LNCAP (cell line): ENCODE measurements at regions not wholly inside any gene's neighbourhood (a gene's known extent, or its start where the extent isn't known, plus 50 kb on each side); places are given as distances from the start of the nearest gene placed in this dataset.

Experiments used
- TF ChIP-seq, protein P1 (sequence below): fragments of 450-650 bp; IDR thresholded peaks from 2 replicates; pipeline ENCODE4 v1.5.1; 2017; ENCODE audit warnings: mild to moderate bottlenecking

DNA sequence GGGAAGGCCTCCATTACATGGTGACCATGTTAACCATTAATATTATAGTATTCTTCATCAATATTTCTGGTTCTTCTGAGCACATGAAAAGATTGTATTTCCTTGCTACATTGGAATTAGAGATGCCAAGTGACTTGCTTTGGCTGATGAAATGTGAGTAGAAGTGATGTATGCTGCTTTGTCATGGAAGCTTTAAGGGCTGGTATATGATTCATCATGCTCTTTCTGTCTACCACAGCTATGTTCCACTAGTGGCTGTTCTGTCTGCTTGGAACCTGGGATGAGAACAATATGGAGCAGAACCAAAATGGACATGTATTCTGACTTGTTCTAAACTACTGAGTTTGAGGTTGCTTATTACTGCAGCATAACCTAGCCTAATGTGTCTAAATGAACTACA is 163.3 kb downstream of the TM2D1 start:
- TF ChIP-seq, protein P1, sequence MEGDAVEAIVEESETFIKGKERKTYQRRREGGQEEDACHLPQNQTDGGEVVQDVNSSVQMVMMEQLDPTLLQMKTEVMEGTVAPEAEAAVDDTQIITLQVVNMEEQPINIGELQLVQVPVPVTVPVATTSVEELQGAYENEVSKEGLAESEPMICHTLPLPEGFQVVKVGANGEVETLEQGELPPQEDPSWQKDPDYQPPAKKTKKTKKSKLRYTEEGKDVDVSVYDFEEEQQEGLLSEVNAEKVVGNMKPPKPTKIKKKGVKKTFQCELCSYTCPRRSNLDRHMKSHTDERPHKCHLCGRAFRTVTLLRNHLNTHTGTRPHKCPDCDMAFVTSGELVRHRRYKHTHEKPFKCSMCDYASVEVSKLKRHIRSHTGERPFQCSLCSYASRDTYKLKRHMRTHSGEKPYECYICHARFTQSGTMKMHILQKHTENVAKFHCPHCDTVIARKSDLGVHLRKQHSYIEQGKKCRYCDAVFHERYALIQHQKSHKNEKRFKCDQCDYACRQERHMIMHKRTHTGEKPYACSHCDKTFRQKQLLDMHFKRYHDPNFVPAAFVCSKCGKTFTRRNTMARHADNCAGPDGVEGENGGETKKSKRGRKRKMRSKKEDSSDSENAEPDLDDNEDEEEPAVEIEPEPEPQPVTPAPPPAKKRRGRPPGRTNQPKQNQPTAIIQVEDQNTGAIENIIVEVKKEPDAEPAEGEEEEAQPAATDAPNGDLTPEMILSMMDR: no peak

GRCh38 chr1:61560385-61560784 is 164.6 kb downstream of the TM2D1 start:
- TF ChIP-seq, protein P1: no peak

GRCh38 chr1:61556631-61557030 is 168.3 kb downstream of the TM2D1 start:
- TF ChIP-seq, protein P1: no peak

GRCh38 chr1:61552630-61553305 is 172.2 kb downstream of the TM2D1 start:
- TF ChIP-seq, protein P1: no peak

DNA sequence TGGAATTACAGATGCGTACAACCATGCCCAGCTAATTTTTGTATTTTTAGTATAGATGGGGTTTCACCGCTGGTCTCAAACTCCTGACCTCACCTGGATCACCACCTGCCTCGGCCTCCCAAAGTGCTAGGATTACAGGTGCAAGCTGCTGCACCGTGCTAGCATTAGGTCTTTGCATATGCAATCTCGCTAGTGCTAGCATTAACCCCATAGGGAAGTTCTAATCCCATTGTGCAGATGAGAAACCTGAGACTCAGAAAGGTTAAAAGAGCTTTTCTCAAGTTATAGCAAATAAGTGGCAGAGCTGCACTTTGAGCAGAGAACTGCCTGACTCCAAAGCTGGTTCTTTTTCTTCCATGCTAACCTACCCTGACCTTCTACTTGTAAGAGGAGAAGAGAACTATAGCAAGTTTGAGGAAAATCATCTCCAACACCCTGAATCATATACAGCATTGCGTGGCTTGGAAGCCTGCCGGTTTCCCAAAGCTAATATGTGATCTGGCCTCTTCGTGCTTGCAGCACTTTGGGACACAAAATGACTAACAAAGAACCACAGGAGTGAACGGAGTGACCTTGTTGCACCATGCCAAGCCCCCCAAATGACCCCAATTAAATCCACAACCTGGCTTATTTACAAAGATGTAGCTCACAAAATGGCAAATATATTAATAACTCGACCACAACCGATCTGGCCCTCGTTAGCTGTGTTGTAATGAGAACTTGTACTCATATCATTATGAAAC is 185.1 kb downstream of the TM2D1 start:
- TF ChIP-seq, protein P1: no peak

GRCh38 chr1:61538228-61538627 is 186.7 kb downstream of the TM2D1 start:
- TF ChIP-seq, protein P1: no peak

GRCh38 chr1:61536174-61537108 is 188.5 kb downstream of the TM2D1 start:
- TF ChIP-seq, protein P1: no peak
